DMS 273 (cell line): ENCODE measurements at regions not wholly inside any gene's neighbourhood (a gene's known extent, or its start where the extent isn't known, plus 50 kb on each side); places are given as distances from the start of the nearest gene placed in this dataset.
A peak's percentile ranks its signal among the peaks of the same experiment; 100 is the strongest.
"Not testable (repeated sequence)": the region's sequence is repeated elsewhere in the genome, so short reads cannot be mapped to it uniquely, and the experiment has no call there.

Experiments used
- DNase-seq: peaks from one replicate; lab custom pipeline; 2025; ENCODE audit not compliant: unreplicated experiment; lab: John Stamatoyannopoulos, UW

- DNase-seq = peak; percentile 8
Observed at GRCh38 chr12:131430158-131430742, 280.6 kb upstream of the SFSWAP start.

DNA sequence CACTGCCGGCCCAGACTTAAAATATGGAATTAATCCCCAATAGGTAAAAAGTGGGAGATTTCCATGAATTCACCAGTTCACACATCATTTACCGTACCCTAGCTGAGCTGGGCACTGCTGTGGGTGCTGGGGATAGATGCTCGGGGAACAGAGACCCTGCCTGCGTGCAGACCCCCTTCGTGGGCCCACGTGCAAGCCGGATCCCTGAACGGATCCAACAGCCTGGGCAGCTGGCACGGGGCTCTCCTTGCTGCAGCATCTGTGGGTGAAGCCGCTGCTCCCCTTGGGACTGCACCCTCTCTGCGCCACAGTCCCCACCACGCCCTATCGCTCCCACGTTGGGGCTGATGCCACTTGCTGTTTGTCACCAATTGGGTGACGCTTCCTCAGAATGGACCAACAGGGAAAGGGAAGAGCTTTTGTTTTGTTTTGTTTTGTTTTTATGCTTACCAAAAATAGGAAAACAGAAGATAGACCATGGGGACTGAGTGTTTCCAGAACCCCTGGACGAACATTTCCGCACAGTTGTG is 279.7 kb upstream of the SFSWAP start:
- DNase-seq = not testable (repeated sequence)

DNA sequence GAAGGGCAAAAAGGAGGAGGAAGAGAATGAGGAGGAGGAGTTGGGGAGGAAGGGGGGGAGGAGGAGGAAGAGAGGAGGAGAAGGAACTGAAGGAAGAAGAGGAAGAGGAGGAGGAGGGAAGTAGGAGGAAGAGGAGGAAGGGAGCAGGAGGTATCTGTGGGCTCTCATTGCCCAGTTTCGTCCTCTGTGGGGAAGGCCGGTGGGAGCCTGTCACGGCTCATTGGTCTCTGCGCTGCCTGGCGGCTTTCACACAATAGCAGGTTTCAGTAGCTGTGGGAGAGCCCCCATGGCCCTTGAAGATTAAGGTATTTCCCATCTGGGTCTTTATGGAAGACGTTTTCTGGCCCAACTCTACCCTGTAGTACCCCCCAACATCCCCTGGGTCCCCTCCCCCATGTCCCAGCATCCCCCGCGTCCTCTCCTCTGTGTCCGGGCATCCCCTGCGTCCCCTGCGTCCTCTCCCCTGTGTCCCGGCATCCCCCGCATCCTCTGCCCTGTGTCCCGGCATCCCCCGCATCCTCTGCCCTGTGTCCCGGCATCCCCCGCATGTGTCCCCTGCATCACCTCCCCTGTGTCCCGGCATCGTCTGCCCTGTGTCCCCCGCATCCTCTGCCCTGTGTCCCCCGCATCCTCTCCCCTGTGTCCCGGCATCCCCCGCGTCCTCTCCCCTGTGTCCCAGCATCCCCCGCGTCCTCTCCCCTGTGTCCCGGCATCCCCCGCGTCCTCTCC is 278.2 kb upstream of the SFSWAP start:
- no peak for DNase-seq

DNA sequence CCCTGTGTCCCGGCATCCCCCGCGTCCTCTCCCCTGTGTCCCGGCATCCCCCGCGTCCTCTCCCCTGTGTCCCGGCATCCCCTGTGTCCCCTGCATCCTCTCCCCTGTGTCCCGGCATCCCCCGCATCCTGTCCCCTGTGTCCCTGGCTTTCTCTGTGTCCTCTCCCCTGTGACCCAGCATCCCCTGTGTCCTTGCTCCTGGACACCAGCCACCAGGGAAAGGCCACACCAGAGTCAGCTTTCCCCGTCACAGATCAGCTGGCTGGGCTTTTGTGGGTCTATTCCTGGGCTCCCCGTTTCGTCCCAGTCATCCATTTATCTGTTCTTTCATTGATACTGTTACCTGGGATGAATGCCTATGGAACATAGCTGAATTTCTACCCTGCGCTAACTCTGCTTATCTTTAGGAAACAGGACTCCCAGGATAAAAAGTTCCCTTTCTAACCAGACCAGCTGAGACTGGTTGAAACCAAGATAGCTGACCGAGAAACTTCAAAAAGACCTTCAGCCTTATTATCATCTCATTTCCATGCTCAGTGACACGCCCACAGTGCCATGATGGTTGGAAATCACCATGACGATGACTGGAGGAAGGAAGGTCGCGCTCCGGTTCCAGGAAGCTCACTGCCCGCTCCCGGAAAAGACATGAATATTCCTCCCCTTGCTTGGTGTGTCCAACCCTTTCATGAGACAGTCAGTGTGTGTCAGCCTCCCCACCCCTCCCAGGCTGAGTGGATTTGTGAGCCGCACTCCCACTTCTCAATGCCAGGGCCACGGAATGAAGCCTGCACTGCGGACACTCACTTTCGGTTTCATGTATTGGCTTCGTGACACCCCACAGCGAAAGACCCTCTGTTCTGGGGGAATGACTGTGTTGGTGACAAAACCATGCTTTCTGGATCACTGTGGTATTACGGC is 276.4 kb upstream of the SFSWAP start:
- DNase-seq = no peak

DNA sequence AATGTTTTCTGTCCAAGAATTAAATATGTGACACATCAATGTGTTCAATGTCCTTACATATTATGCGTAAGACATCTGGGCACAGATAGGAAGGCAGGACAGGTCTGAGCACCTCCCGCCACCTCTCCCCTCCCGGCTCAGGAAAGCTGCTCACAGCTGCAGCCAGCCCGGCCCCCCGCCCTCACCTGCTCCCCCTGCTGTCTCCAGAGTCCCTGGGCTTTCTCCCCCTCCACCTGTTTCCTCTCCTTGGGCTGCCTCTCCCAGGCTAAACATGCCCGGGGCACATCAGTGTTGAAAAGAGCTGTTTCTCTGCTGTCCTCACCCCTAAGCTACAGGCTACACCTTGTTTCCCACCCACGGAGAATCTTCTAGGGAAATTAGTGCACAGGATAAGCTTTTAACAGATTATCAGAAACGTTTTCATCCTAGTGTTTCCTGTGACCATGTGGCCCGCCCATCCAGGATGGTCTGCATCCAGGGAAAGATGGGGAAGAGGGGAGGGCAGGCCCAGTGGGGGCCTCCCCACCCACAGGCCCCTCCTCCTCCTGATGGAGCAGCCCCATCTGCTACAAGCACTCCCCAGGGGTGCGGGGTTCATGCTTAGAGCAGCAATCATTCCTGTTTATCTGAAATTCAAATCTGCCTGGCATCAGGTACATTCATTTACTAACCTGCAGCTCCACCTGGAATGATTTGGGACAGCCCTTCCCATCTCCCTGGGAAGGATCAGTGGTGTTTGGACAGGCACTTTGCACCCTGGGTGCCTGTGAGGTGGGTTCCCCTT is 273.8 kb upstream of the SFSWAP start:
- peak; percentile 25 for DNase-seq

- DNase-seq = no peak
Observed at GRCh38 chr12:131437706-131438492, 273.0 kb upstream of the SFSWAP start.

DNA sequence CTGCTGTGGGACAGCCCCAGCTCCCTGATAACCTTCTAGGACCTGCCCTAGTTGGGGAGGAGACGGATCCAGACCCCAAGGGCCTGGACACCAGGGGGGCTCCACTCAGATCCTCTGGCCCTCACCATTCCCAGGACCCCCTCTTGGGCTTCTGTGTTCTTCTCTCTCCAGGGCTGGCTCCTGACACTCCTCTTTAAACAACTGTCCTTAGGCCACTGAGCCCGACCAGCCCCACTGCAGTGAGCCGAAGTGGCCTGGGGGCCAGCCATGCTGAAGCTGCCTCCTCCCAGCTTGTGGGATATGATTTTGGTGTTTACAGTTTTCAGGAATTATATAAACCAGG is 272.4 kb upstream of the SFSWAP start:
- DNase-seq = not testable (repeated sequence)

DNA sequence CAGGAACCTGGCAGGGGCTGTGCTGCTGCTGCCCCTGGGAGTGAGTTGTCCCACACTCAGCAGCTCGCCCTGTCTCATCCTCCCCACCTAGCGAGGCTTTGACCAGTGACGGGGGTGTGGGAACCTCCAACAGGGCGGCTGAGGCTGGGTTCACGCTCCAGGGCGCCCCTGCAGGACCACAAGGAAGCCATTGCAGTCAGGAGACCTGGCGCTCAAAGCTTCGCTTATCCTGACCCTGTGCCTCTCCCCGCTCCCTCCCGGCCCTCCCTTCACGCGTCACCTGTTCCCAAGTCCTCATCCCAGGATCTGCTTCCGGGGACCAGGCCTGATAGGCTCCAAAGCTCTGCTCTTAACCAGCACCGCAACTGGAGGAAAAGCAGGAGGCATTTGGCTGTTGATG is 272.0 kb upstream of the SFSWAP start:
- no peak for DNase-seq

DNA sequence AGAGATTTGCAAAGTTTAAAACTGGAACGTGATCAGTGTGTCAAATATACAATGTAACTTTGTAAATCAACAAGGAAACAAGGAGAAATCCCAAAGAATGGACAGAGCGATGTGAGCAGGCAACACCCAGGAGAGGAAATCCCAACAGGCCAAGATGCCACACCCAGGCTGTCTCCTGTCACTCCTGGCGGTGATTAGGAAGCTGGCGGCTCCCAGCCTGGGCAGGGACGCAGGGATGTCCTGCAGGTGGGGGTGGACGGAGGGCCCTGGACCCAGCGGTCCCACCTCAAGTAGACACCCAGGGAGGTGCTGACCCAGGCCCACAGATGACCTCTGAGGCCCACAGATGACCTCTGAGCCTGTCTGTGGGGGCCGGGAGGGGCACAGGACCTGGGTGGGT is 271.1 kb upstream of the SFSWAP start:
- not testable (repeated sequence) for DNase-seq

DNA sequence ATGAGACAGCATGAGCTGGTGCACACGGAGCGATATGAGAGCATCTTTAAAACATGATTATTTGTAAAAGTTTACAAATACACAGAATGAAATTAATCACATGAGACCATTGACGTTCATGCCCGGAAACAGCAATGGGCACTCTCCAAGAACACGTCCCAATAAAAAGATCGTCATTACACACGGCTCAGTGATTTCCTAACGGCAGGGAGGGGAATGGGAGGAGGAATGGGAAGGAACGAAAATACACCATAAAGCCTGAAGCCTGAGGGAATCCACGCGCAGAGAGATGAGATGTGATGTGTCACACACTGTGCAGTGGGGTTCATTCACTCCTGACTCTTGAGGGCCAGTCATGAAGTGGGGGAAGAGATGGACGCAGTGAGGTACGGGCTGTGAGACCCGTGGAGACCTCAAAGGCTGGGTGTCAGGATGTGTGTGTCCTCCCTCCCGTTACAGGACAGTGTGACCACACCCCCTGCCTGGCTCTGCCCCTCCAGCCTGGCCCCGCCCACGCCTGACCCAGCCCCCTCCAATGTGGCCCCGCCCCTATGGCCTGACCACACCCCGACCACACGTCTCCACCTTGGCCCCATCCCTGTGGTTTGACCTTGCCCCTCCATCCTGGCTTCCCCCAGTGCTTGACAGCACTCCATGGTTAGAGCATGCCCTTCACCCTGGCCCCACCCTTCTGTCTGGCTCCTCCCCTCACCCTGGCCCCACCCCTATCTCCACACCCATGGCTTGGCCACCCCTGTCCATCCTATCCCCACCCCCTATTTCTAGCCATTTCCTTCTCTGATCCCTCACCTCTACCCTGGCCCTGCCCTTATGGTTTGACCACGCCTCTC is 270.5 kb upstream of the SFSWAP start:
- DNase-seq = not testable (repeated sequence)

GRCh38 chr12:131441060-131441396 is 269.9 kb upstream of the SFSWAP start:
- no peak for DNase-seq

- no peak for DNase-seq
Observed at GRCh38 chr12:131441638-131442336, 269.1 kb upstream of the SFSWAP start.

DNA sequence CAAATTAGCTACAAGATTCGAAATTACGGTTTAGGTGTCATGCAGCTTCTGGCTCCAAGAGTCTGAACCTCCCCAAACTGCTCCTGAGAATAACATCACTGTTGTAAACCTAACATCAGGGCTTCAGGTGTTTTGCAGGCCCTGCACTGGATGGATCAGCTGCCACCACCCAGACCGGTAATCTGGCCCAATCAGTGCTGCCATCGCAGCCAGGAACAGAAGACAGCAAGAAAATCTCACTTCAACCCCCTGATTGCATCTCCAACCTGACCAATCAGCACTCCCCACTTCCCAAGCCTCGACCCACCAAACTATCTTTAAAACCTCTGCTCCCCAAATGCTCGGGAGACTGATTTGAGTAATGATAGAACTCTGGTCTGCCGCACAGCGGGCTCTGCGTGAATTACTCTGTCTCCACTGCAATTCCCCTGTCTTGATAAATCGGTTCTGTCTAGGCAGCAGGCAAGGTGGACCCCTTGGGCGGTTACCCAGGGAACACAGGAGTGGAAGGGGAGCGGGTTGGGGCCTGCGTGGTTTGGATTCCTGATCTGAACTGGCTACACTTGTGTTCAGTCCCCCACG is 268.5 kb upstream of the SFSWAP start:
- no peak for DNase-seq

DNA sequence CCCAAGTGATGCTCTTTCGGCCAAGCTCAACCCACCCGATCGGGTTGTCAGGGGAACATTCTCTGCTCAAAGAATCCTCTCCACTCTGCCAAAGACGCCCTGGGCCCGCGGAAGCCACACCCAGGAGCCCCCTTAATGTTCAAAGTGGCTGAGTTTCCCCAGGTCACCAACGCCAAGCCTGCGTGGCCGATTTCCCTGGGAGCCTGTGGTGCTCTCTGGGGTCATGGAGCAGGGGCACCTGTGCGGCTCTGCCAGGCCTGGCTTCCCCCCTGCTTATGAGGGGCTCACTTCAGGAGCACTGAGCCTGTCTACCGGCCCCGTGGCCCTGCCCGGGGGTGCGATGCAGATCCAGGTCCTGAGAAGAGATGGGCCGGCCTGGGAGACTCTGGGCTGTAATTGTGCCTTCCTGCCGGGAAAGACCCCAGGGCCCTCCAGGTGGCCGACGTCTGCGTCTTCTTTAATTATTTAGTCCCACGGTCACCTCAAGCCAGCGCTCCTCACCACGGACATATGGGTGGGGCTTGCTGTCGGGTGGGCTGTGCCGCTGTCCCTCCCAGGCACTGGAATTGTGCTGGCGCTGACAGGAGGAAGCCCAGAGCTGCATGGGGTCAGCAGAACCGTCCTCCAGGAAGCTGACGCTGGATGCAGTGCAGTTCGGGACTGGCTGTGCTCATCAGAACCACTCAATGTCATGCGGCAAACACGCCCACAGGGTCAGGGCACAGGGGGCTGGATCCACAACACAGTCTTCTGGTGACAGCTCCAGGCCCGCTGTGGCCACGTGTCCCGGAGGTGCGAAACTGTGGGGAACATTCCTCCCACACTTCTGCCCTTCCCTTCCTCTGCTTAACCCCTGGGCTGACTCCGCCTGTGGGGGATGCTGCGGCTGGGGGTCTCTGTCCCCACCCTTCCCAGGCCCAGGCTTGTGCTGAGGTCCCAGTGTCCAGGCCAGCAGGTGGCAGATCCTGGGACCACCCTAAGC is 267.6 kb upstream of the SFSWAP start:
- DNase-seq = no peak

DNA sequence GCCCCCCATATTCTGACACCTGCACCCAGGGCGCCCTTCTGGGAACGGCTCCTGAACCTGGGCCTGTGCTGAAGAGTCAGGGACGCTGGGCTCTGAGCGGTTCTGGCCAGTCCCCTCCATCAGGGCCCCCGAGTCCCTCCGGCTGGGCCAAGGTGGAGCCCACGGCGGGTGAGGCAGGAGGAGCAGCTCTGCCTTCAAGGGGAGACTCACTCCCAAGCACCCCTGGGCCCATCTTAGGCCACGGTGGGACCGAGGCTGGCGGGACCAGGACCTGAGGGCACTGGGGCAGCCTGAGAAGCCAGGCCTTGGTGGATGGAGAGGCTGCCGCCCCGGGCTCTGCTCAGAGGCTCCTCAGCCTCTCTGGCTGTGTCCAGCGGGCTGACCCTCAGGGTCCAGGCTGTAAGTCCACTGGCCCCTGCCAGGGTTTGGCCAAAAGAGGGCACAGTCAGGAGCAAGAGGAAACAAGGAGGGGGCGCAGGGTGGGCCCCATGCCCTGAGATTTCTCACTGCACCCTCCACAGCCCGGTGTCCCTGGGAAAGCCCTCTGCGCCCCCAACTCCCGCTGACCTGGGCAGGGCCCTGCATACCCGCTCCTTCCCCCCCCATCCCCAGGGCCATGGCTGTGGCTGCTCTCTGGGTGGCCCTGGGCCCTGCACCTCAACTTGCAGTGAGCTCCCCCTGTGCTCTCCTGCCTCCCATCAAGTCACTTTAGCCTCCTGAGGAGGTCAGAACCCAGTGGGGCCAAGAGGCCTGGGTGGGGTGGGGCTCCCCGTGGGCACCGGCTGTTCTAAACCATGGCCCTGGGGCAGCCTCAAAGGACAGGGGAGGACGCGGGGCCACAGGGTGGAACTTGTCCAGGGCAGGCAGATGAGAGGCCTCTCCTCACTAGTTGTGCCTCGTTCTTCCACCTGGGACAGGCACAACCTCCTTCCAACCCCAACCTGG is 266.4 kb upstream of the SFSWAP start:
- DNase-seq = no peak

- no peak for DNase-seq
Observed at GRCh38 chr12:131445184-131445774, 265.6 kb upstream of the SFSWAP start.
